AG10803 (cell line): ENCODE measurements at regions not wholly inside any gene's neighbourhood (a gene's known extent, or its start where the extent isn't known, plus 50 kb on each side); places are given as distances from the start of the nearest gene placed in this dataset.

ENCODE experiments used
- DNase-seq: peaks from one replicate; pipeline ENCODE4 v3.0.0; 2010; ENCODE audit warnings: low read depth
- H3K4me3 ChIP-seq: 2 replicates; pipeline ENCODE4 v1.5.1; 2011; ENCODE audit warnings: mild to moderate bottlenecking, low read length, control low read depth
- CTCF ChIP-seq: conservative IDR thresholded peaks from 2 replicates; pipeline ENCODE4 v1.5.1; 2011; ENCODE audit warnings: mild to moderate bottlenecking, low read length, control low read depth, inconsistent platforms

GRCh38 chr6:44599672-44600071 lies 212.2 kb downstream of the CDC5L start:
- H3K4me3 ChIP-seq, result no peak overlapping the region
- DNase-seq, result no peak
- no peak for TF ChIP-seq CTCF

GRCh38 chr6:44603044-44603686 lies 215.7 kb downstream of the CDC5L start:
- no peak overlapping the region for H3K4me3 ChIP-seq
- no peak for DNase-seq
- no peak for TF ChIP-seq CTCF

- peak; percentile 26 for DNase-seq
- H3K4me3 ChIP-seq, result no peak overlapping the region
- no peak for TF ChIP-seq CTCF
Observed at GRCh38 chr6:44606504-44606903, 219.0 kb downstream of the CDC5L start.

GRCh38 chr6:44606976-44607375 lies 219.5 kb downstream of the CDC5L start:
- H3K4me3 ChIP-seq, result no peak overlapping the region

GRCh38 chr6:44608175-44608574 lies 220.7 kb downstream of the CDC5L start:
- DNase-seq, result no peak
- H3K4me3 ChIP-seq, result no peak overlapping the region
- TF ChIP-seq CTCF, result no peak

More at GRCh38 chr6:44606976-44607375, 219.5 kb downstream of the CDC5L start:
- no peak for DNase-seq
- TF ChIP-seq CTCF, result no peak

GRCh38 chr6:44609051-44609612 lies 221.6 kb downstream of the CDC5L start:
- TF ChIP-seq CTCF, result no peak
- no peak for DNase-seq
- no peak overlapping the region for H3K4me3 ChIP-seq

GRCh38 chr6:44614396-44614795 lies 226.9 kb downstream of the CDC5L start:
- no peak overlapping the region for H3K4me3 ChIP-seq
- DNase-seq, result no peak
- TF ChIP-seq CTCF, result no peak
